NCI-H2196 (cell line): ENCODE measurements at regions not wholly inside any gene's neighbourhood (a gene's known extent, or its start where the extent isn't known, plus 50 kb on each side); places are given as distances from the start of the nearest gene placed in this dataset.
"Not testable (repeated sequence)": the region's sequence is repeated elsewhere in the genome, so short reads cannot be mapped to it uniquely, and the experiment has no call there.

Source experiments
- DNase-seq: peaks from one replicate; lab custom pipeline; 2025; ENCODE audit not compliant: unreplicated experiment; lab: John Stamatoyannopoulos, UW

- DNase-seq = no peak
These were observed 114.8 kb upstream of the ADRA2C start for GRCh38 chr4:3651267-3651845.

GRCh38 chr4:3649491-3649890, 116.7 kb upstream of the ADRA2C start:
- DNase-seq = no peak

DNA sequence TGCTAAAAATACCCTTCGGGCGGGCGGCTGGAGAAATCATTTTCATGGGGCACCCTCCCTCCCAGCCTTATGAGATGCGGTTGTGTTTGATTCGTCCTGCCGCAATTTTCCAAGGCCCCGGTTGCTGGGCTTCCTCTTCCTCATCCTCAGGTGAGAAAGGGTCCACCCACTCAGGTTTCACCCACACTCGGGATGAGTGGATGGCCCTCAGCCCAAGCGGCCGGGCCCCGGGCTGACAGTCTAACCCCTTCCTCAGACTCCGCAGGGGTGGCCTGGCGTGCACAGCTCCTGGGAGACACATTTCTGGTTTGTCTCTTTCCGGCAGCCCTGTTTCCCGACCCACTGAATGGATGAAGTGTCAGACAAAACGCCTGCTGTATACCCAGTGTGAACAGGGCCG, 116.5 kb upstream of the LRPAP1 start:
- DNase-seq = no peak

DNA sequence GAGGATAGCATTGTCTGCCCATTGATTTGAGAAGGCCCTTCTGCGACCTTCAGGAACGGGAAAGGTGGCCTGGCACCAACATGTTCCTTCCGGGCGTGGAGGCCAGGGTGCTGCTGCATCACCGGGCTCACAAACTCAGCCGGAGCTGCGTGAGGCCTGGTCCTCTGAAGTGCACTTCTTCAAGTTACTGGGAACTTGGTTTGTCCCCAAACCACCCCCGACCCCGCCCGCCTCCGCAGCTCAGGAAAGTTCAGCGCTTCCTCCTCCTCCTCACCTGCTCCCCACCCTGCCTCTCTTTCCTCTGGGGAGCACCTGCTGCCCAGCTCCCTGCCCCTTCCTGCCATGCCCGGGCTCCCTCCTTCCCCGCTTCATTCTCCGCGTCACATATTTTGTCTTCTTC, 116.0 kb upstream of the LRPAP1 start:
- DNase-seq = no peak

- DNase-seq = no peak
These were observed 115.2 kb upstream of the LRPAP1 start for GRCh38 chr4:3647421-3647820.

- no peak for DNase-seq
These were observed 113.8 kb upstream of the LRPAP1 start for GRCh38 chr4:3645711-3646679.

DNA sequence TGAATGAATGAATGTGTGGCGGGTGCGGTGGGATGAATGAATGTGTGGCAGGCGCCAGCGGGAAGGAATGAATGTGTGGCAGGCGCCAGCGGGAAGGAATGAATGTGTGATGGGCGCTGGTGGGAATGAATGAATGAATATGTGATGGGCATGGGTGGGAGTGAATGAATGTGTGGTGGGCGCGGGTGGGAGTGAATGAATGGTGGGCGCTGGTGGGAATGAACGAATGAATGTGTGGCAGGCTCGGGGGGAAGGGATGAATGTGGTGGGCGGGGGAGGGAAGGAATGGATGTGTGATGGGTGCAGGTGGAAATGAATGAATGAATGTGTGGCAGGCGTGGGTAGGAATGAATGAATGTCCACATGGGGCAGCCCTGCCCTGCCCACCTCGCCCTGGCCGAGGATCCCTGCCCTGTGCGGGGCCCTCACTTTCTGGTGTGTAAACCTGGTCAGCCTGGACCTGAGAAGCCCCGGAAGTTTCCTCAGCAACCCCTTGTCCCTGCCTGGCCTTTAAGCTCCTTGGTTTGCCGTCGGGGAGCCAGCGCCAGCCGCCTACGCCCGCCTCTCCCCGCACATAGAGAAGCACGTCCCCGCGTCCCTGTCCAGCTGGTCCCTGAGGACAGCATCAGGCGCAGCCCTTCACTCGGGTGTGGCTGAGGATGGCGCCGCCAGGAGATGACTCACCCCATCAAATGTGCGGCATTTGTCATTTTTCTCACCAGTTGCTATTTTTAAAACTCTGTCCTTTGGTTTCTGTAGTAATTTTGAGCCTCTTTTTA, 112.8 kb upstream of the LRPAP1 start:
- DNase-seq = no peak

DNA sequence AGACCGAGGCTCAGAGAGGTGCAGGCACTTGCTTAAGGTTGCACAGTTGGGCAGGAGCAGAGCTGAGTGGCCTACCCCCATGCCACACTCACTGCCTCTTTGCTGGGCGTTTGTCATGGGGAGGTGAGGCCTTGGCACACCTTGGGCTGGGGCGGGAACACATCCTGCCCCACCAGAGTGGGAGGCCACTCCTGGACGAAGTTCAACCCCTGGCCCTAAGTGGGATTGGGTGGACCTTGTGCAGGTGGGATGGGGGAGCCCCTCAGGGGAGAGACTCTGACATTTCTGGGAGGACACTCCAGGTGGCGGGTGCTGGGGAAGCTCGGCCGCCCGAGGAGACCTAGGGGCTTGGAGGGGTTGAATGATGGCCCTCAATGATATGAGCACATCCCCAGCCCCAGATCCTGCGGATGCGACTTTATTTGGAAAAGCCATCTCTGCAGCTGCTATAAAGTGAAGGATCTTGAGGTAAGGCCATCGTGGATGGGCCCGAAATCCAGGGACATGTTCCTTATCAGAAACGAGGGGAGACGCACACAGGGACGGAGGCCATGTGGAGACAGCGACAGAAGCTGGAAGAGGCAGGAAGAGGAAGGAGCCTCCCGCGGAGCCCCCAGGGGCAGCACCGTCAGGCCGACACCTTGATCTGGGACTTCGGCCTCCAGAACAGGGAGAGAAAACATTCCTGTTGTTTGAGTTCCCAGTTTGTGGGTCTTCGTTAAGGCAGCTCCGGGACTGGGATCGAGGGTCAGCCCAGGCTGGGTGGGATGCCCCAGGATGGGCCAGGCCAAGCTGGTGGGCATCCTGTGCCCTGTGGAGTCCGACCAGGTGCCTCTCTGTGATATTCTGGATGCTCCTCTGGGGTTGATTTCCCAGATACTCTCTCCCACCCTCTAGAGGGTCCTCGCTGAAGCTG, 111.6 kb upstream of the LRPAP1 start:
- DNase-seq = no peak

GRCh38 chr4:3642806-3643517, 110.7 kb upstream of the LRPAP1 start:
- no peak for DNase-seq

DNA sequence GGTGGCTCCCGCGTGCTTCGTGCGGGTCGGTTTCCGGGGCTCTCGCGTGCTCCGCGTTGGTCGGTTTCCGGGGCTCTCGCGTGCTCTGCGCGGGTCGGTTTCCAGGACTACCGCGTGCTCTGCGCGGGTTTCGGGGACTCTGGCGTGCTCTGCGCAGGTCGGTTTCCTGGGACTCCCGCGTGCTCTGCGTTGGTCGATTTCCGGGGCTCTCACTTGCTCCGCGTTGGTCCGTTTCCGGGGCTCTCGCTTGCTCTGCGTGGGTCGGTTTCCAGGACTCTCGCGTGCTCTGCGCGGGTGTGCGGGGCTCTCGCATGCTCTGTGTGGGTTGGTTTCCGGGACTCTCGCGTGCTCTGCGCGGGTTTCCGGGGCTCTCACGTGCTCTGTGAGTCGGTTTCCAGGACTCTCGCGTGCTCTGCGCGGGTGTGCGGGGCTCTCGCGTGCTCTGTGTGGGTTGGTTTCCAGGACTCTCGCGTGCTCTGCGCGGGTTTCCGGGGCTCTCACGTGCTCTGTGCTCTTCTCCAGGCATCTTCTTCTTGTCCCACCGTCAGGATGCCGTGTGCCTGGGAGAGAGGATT, 109.9 kb upstream of the LRPAP1 start:
- DNase-seq = no peak

GRCh38 chr4:3641501-3641900, 109.3 kb upstream of the LRPAP1 start:
- no peak for DNase-seq

DNA sequence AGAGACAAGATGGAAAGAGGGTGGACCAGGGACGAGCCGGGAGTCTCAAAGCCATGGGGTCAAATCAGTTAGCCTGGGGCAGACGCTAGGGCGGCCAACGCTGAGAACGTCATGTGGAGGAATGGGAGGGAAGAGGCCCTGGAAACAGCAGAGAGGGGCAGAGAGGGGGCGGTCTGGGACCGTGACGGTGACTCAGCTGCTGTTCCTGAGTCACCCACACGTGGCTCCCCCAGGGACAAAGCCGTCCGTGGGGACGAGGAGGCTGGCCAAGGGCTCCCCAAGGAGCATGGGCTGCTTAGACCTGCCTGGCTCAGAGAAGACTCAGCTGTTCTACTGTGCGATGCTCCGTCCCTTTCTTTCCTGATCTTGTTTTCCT, 108.4 kb upstream of the LRPAP1 start:
- no peak for DNase-seq

DNA sequence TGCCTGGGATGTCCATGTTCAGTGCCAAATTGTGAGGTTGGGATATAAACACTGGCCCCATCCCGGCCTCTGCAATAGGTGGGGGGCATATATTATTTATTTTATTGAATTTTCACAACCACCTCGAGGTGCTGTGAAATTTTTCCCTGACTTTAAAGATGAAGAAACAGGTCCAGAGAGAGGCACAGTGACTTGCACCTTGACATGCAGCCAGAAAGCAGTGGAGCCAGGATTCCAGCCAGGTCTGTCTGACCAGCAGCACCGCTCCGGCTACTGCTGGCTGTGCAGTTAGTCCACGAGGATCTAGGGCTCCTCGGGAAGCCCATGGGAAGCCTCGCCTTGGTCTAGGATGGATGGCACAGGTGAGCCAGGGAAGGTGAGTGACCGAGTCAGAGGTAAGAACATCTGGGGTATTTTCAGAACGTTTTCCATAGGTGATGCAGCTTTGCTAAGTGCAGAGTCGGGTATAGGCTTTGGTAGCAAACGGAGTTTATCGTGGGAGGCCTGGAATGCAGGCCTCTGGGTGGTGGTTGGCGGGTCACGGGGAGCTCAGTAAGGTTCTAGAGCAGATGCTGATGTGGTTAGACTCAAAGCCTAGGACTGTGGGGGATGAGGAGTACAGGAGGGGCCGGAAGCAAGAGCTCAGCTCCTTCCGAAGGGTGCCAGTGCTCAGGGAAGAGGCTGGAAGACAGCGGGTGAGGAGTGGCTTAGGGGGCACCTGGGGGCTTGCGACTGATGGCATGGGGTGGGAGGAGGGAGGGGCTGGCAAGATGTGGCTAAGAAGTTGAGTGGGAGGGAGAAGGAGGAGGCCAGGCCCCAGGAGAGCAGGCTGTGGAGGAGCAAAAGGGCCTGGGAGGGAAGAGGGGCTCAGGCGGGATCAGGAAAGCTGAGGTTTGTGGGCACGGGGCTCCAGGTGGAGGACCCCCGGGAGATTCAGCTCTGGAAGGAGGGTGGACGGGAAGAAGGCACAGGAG, 107.7 kb upstream of the LRPAP1 start:
- no peak for DNase-seq

- DNase-seq = no peak
These were observed 106.0 kb upstream of the LRPAP1 start for GRCh38 chr4:3638080-3638795.

- no peak for DNase-seq
These were observed 105.2 kb upstream of the LRPAP1 start for GRCh38 chr4:3637326-3638016.

DNA sequence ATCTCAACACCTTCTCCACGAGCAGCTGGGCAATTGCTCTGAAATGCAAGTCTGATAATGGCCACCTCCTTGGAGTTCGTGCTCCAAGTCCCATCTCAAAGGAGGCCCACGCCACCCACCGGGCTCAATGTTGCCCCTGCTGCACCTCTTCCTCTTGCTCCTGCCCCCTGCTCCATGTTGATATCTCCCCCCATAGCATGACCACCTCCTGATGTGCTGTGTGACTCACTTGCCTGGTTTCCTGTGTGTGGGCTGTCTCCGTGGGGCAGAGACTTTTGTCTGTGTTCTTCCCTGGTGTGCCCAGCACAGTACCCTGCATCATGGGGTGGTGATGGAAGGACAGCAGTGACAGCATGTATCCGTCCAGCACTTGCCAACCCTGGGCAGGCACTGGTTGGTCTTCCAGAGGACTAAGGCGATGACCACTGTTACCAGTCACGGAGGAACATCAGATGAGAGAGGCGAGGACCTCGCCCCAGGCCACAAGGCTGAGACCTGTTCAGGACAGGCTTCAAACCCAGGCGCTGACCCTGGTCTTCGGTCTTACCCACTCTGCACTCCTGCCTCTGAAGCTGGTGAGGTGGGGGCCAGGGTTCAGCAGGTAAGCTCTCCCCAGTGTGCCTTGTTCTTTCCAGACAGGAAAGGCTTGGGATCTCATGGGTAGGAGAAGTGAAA, 104.6 kb upstream of the LRPAP1 start:
- DNase-seq = no peak

GRCh38 chr4:3636020-3636419, 103.8 kb upstream of the LRPAP1 start:
- DNase-seq = not testable (repeated sequence)
